HEK293 (cell line): ENCODE measurements at regions not wholly inside any gene's neighbourhood (a gene's known extent, or its start where the extent isn't known, plus 50 kb on each side); places are given as distances from the start of the nearest gene placed in this dataset.

Source experiments
- CTCF ChIA-PET: fragments of 350-600 bp; formaldehyde crosslinking; extraction: SDS; loops from one replicate; lab custom pipeline; 2021; ENCODE audit warnings: antibody characterized with exemption; lab: Yijun Ruan, JAX
- POLR2A ChIA-PET: fragments of 300-600 bp; formaldehyde crosslinking; extraction: SDS; loops from one replicate; lab custom pipeline; 2020; ENCODE audit warnings: antibody characterized with exemption, inconsistent platforms; lab: Yijun Ruan, JAX
- H3K27ac ChIP-seq: fragments of 200-500 bp; sonication (Bioruptor generic); 2 replicates; pipeline ENCODE4 v1.5.1; 2014; ENCODE audit warnings: low read depth, low read length, control low read depth, inconsistent platforms; ENCODE audit errors: extremely low read depth
- H3K36me3 ChIP-seq, 2 experiments: fragments of 200-500 bp in 1 of 2; sonication (Bioruptor generic) in 1 of 2; 1 replicate in 1 of 2; 2 replicates in 1 of 2; pipeline ENCODE4 v1.5.1; 2014 to 2017; ENCODE audit warnings: inconsistent platforms in 2 of 2, low read length in 2 of 2; ENCODE audit not compliant: control insufficient read depth in 2 of 2, insufficient read depth in 1 of 2
- H3K4me1 ChIP-seq: fragments of 200-500 bp; sonication (Bioruptor generic); 2 replicates; pipeline ENCODE4 v1.5.1; 2014; ENCODE audit warnings: mild to moderate bottlenecking, low read length, inconsistent platforms; ENCODE audit not compliant: control insufficient read depth, insufficient read depth
- H3K4me3 ChIP-seq: 2 replicates; pipeline ENCODE4 v1.5.1; 2011; ENCODE audit warnings: low read depth, mild to moderate bottlenecking, control low read depth, low read length, moderate library complexity
- H3K9me3 ChIP-seq: fragments of 200-500 bp; sonication (Bioruptor generic); 2 replicates; pipeline ENCODE4 v1.5.1; 2014; ENCODE audit warnings: low read depth, low read length, inconsistent platforms; ENCODE audit not compliant: control insufficient read depth, insufficient read depth
- HOXD13 ChIP-seq: sonication (generic); formaldehyde crosslinking; IDR thresholded peaks from 2 replicates; pipeline ENCODE4 v1.8.0; 2022; ENCODE audit warnings: missing genetic modification reagents, borderline replicate concordance
- INSM2 ChIP-seq: fragments of 450-650 bp; formaldehyde crosslinking; IDR thresholded peaks from 2 replicates; pipeline ENCODE4 v1.5.1; 2016; ENCODE audit warnings: missing biosample characterization, missing genetic modification characterization
- SETDB1 ChIP-seq: IDR thresholded peaks from one replicate; pipeline ENCODE4 v1.6.1; 2017; ENCODE audit warnings: mild to moderate bottlenecking, low read length, moderate library complexity, mixed read lengths; ENCODE audit not compliant: insufficient read length
- SP3 ChIP-seq: fragments of 450-650 bp; formaldehyde crosslinking; IDR thresholded peaks from 2 replicates; pipeline ENCODE4 v1.5.1; 2016; ENCODE audit warnings: missing biosample characterization, missing genetic modification characterization
- ZBTB44 ChIP-seq: fragments of 450-650 bp; IDR thresholded peaks from 2 replicates; pipeline ENCODE4 v1.5.1; 2018; ENCODE audit warnings: missing biosample characterization, mild to moderate bottlenecking, missing genetic modification characterization
- ZBTB6 ChIP-seq: fragments of 450-650 bp; formaldehyde crosslinking; IDR thresholded peaks from 2 replicates; pipeline ENCODE4 v1.5.1; 2017; ENCODE audit warnings: missing biosample characterization, missing genetic modification characterization
- ZFP37 ChIP-seq: fragments of 450-650 bp; formaldehyde crosslinking; IDR thresholded peaks from 2 replicates; pipeline ENCODE4 v1.5.1; 2016; ENCODE audit warnings: missing biosample characterization, missing genetic modification characterization
- ZNF140 ChIP-seq: fragments of 450-650 bp; formaldehyde crosslinking; IDR thresholded peaks from 2 replicates; pipeline ENCODE4 v1.5.1; 2016; ENCODE audit warnings: missing biosample characterization, missing genetic modification characterization
- ZNF146 ChIP-seq: fragments of 450-650 bp; formaldehyde crosslinking; IDR thresholded peaks from 2 replicates; pipeline ENCODE4 v1.5.1; 2016; ENCODE audit warnings: missing biosample characterization, missing genetic modification characterization
- ZNF184 ChIP-seq: fragments of 450-650 bp; IDR thresholded peaks from 2 replicates; pipeline ENCODE4 v1.5.1; 2018; ENCODE audit warnings: missing biosample characterization, mild to moderate bottlenecking, missing genetic modification characterization
- ZNF394 ChIP-seq: fragments of 450-650 bp; formaldehyde crosslinking; IDR thresholded peaks from 2 replicates; pipeline ENCODE4 v1.5.1; 2016; ENCODE audit warnings: missing biosample characterization, missing genetic modification characterization, mild to moderate bottlenecking, moderate library complexity, borderline replicate concordance
- ZNF398 ChIP-seq: fragments of 450-650 bp; formaldehyde crosslinking; IDR thresholded peaks from 2 replicates; pipeline ENCODE4 v1.5.1; 2017; ENCODE audit warnings: missing biosample characterization, missing genetic modification characterization
- ZNF433 ChIP-seq: fragments of 450-650 bp; formaldehyde crosslinking; IDR thresholded peaks from 2 replicates; pipeline ENCODE4 v1.5.1; 2016; ENCODE audit warnings: missing biosample characterization, missing genetic modification characterization, low read depth
- ZNF449 ChIP-seq: fragments of 450-650 bp; formaldehyde crosslinking; IDR thresholded peaks from 2 replicates; pipeline ENCODE4 v1.5.1; 2017; ENCODE audit warnings: missing biosample characterization, mild to moderate bottlenecking, missing genetic modification characterization, moderate library complexity
- ZNF48 ChIP-seq: fragments of 450-650 bp; formaldehyde crosslinking; IDR thresholded peaks from 2 replicates; pipeline ENCODE4 v1.5.1; 2016; ENCODE audit warnings: missing biosample characterization, missing genetic modification characterization
- ZNF580 ChIP-seq: fragments of 450-650 bp; formaldehyde crosslinking; IDR thresholded peaks from 2 replicates; pipeline ENCODE4 v1.5.1; 2016; ENCODE audit warnings: missing biosample characterization, missing genetic modification characterization
- ZNF629 ChIP-seq: fragments of 450-650 bp; formaldehyde crosslinking; IDR thresholded peaks from 2 replicates; pipeline ENCODE4 v1.5.1; 2017; ENCODE audit warnings: missing biosample characterization, missing genetic modification characterization
- ZNF707 ChIP-seq: fragments of 450-650 bp; formaldehyde crosslinking; IDR thresholded peaks from 2 replicates; pipeline ENCODE4 v1.5.1; 2016; ENCODE audit warnings: missing biosample characterization, missing genetic modification characterization

GRCh38 chr2:137776697-137777096 is 187.6 kb upstream of the HNMT start:
- no peak for TF ChIP-seq ZNF398 (tag by site-specific recombination)
- TF ChIP-seq ZFP37 (tag by site-specific recombination) = no peak
- TF ChIP-seq ZNF48 (tag by site-specific recombination) = no peak
- no peak for TF ChIP-seq ZNF146 (tag by site-specific recombination)
- TF ChIP-seq, all 188 proteins: peak for 0

GRCh38 chr2:137797641-137798040 is 166.6 kb upstream of the HNMT start:
- ChIA-PET POLR2A (no interaction called here), CTCF (no interaction called here)
- TF ChIP-seq ZNF140 (tag by site-specific recombination) (no peak), ZNF146 (tag by site-specific recombination) (no peak)
- Histone ChIP-seq H3K4me1 (no peaks in the 10 kb centered on the region), H3K27ac (no peak overlapping the region), H3K36me3 (no peaks in the 10 kb centered on the region), H3K4me3 (no peak overlapping the region), H3K9me3 (no peaks in the 10 kb centered on the region)

More at GRCh38 chr2:137776697-137777096, 187.6 kb upstream of the HNMT start:
- CTCF ChIA-PET = interaction anchor here (1.3 kb wide), 1 partner anchor 112 kb away, joined by 4 read pairs; no protein-coding TSS in a partner anchor
- H3K9me3 ChIP-seq = no peaks in the 10 kb centered on the region
- H3K27ac ChIP-seq = no peak overlapping the region
- no peaks in the 10 kb centered on the region for H3K36me3 ChIP-seq
- POLR2A ChIA-PET = no interaction called here
- H3K4me3 ChIP-seq = no peak overlapping the region
- no peaks in the 10 kb centered on the region for H3K4me1 ChIP-seq

GRCh38 chr2:137799600-137799999 is 164.7 kb upstream of the HNMT start:
- Histone ChIP-seq H3K36me3 (no peaks in the 10 kb centered on the region), H3K4me1 (no peaks in the 10 kb centered on the region), H3K27ac (no peak overlapping the region), H3K4me3 (no peak overlapping the region), H3K9me3 (no peaks in the 10 kb centered on the region)
- ChIA-PET CTCF (no interaction called here), POLR2A (no interaction called here)
- no peak for TF ChIP-seq ZBTB6 (tag by site-specific recombination)
- no peak for TF ChIP-seq ZNF449 (tag by site-specific recombination)
- TF ChIP-seq ZNF433 (tag by site-specific recombination) = no peak
- TF ChIP-seq ZNF146 (tag by site-specific recombination) = no peak
- no peak for TF ChIP-seq ZNF707 (tag by site-specific recombination)

GRCh38 chr2:137800386-137800785 is 163.9 kb upstream of the HNMT start:
- ChIA-PET CTCF (no interaction called here), POLR2A (no interaction called here)
- no peaks in the 10 kb centered on the region for H3K4me1 ChIP-seq
- no peaks in the 10 kb centered on the region for H3K36me3 ChIP-seq
- no peak overlapping the region for H3K4me3 ChIP-seq
- H3K9me3 ChIP-seq = no peaks in the 10 kb centered on the region
- H3K27ac ChIP-seq = no peak overlapping the region
- TF ChIP-seq SP3 (tag by site-specific recombination) (no peak), ZNF449 (tag by site-specific recombination) (no peak), INSM2 (tag by site-specific recombination) (no peak), HOXD13 (CRISPR knock-in tag) (no peak), ZNF629 (tag by site-specific recombination) (no peak), ZNF580 (no peak), ZNF184 (no peak), ZNF394 (tag by site-specific recombination) (no peak), SETDB1 (no peak), ZBTB44 (tag by site-specific recombination) (no peak)
